ENCODE measurements at regions not wholly inside any gene's neighbourhood (a gene's known extent, or its start where the extent isn't known, plus 50 kb on each side); places are given as distances from the start of the nearest gene placed in this dataset.

- H3K36me3 ChIP-seq: no peaks in the 10 kb centered on the region
- H3K9me3 ChIP-seq: no peaks in the 10 kb centered on the region
- WGBS, 2 donors: 81 to 91% methylated on average over 1 of the region's 1 CpG
- H3K27ac ChIP-seq: no peak overlapping the region
- H3K27me3 ChIP-seq: no peaks in the 10 kb centered on the region
- FAIRE-seq (no peak), ATAC-seq (no peak), DNase-seq (no peak)
- intact Hi-C loops (cut with DNase I): no loop called here
- no peak for TF ChIP-seq CTCF (IDR thresholded peaks at IDR 0.05)
- H3K4me1 ChIP-seq: no peaks in the 10 kb centered on the region
- no peak overlapping the region for H3K4me3 ChIP-seq
Observed at GRCh38 chr10:17538941-17539340, 78.2 kb downstream of the HACD1 start.

GRCh38 chr10:17537281-17537680, 79.9 kb downstream of the HACD1 start:
- 71 to 73% methylated on average over 7 of the region's 7 CpGs for WGBS, 2 donors
- no peak overlapping the region for H3K4me3 ChIP-seq
- no peaks in the 10 kb centered on the region for H3K4me1 ChIP-seq
- intact Hi-C loops (cut with DNase I): no loop called here
- TF ChIP-seq CTCF (IDR thresholded peaks at IDR 0.05): no peak
- DNase-seq: no peak
- no peaks in the 10 kb centered on the region for H3K36me3 ChIP-seq
- H3K9me3 ChIP-seq: no peaks in the 10 kb centered on the region
- ATAC-seq: no peak
- no peaks in the 10 kb centered on the region for H3K27me3 ChIP-seq
- no peak for FAIRE-seq
- no peak overlapping the region for H3K27ac ChIP-seq

GRCh38 chr10:17536221-17536620, 81.0 kb downstream of the HACD1 start:
- H3K9me3 ChIP-seq: no peaks in the 10 kb centered on the region
- H3K4me1 ChIP-seq: no peaks in the 10 kb centered on the region
- no peak overlapping the region for H3K27ac ChIP-seq
- TF ChIP-seq CTCF (IDR thresholded peaks at IDR 0.05): no peak
- H3K27me3 ChIP-seq: no peaks in the 10 kb centered on the region
- 61 to 69% methylated on average over 3 of the region's 3 CpGs for WGBS, 2 donors
- DNase-seq (no peak), ATAC-seq (no peak), FAIRE-seq (no peak)
- intact Hi-C loops (cut with DNase I): no loop called here
- no peaks in the 10 kb centered on the region for H3K36me3 ChIP-seq
- H3K4me3 ChIP-seq: no peak overlapping the region

GRCh38 chr10:17533731-17534130, 79.3 kb upstream of the ST8SIA6 start:
- Histone ChIP-seq H3K36me3 (no peaks in the 10 kb centered on the region), H3K27ac (no peak overlapping the region), H3K9me3 (no peaks in the 10 kb centered on the region), H3K27me3 (no peaks in the 10 kb centered on the region), H3K4me3 (no peak overlapping the region), H3K4me1 (no peaks in the 10 kb centered on the region)
- 54 to 64% methylated on average over 4 of the region's 4 CpGs for WGBS, 2 donors
- DNase-seq (no peak), ATAC-seq (no peak), FAIRE-seq (no peak)
- intact Hi-C loops (cut with DNase I): no loop called here
- TF ChIP-seq CTCF (IDR thresholded peaks at IDR 0.05): no peak

- FAIRE-seq: no peak
- ATAC-seq: no peak
- no peaks in the 10 kb centered on the region for H3K9me3 ChIP-seq
- no peaks in the 10 kb centered on the region for H3K4me1 ChIP-seq
- no peaks in the 10 kb centered on the region for H3K27me3 ChIP-seq
- TF ChIP-seq CTCF (IDR thresholded peaks at IDR 0.05): no peak
- DNase-seq: no peak
- H3K27ac ChIP-seq: no peak overlapping the region
- H3K36me3 ChIP-seq: no peaks in the 10 kb centered on the region
- no peak overlapping the region for H3K4me3 ChIP-seq
- intact Hi-C loops (cut with DNase I): no loop called here
- 79 to 85% methylated on average over 3 of the region's 3 CpGs for WGBS, 2 donors
Observed at GRCh38 chr10:17528306-17528862, 74.0 kb upstream of the ST8SIA6 start.
